PC-3 (cell line): ENCODE measurements at regions not wholly inside any gene's neighbourhood (a gene's known extent, or its start where the extent isn't known, plus 50 kb on each side); places are given as distances from the start of the nearest gene placed in this dataset.
A peak's percentile ranks its signal among the peaks of the same experiment; 100 is the strongest.

Experiments used
- ATAC-seq: fragments of 200-7000 bp; cut with Tn5 transposase; 2 replicates; pipeline ENCODE4 v1.9.1; 2020; ENCODE audit warnings: mild to moderate bottlenecking, moderate library complexity
- BruUV-seq: library from RNA; stranded (reverse); fragments of 400-500 nt; replicated peaks from 2 replicates; lab custom pipeline; 2021; lab: Mats Ljungman, UMichigan
- CTCF ChIA-PET: fragments of 300-600 bp; sonication (Branson Sonifier 250); formaldehyde crosslinking; loops from one replicate; lab custom pipeline; 2022; ENCODE audit warnings: antibody characterized with exemption; lab: Charles Lee
- POLR2A ChIA-PET: fragments of 300-600 bp; sonication (Branson Sonifier 250); formaldehyde crosslinking; loops from one replicate; lab custom pipeline; 2022; ENCODE audit warnings: antibody characterized with exemption; ENCODE audit not compliant: unreplicated experiment; lab: Charles Lee
- DNase-seq: peaks from one replicate; pipeline ENCODE4 v3.0.0-alpha.2; 2015
- H2AFZ ChIP-seq: fragments of 300-600 bp; sonication (generic); 2 replicates; pipeline ENCODE4 v1.6.0; 2016; ENCODE audit warnings: antibody characterized with exemption, low read length
- H3F3A ChIP-seq: fragments of 300-600 bp; sonication (generic); one replicate; pipeline ENCODE4 v1.6.0; 2017; ENCODE audit warnings: antibody characterized with exemption, low read length, control low read depth, mild to moderate bottlenecking; ENCODE audit not compliant: unreplicated experiment
- H3K27ac ChIP-seq: fragments of 300-600 bp; sonication (generic); 2 replicates; pipeline ENCODE4 v1.5.1; 2016; ENCODE audit warnings: mild to moderate bottlenecking, low read length
- H3K27me3 ChIP-seq: fragments of 300-600 bp; sonication (generic); 2 replicates; pipeline ENCODE4 v1.6.1; 2016; ENCODE audit warnings: low read length, mixed read lengths
- H3K36me3 ChIP-seq: fragments of 300-600 bp; sonication (generic); 2 replicates; pipeline ENCODE4 v1.6.1; 2016; ENCODE audit warnings: low read depth, mixed run types, low read length, mixed read lengths
- H3K4me1 ChIP-seq: fragments of 300-600 bp; sonication (generic); 2 replicates; pipeline ENCODE4 v1.5.1; 2016; ENCODE audit warnings: low read length; ENCODE audit not compliant: insufficient read depth
- H3K4me2 ChIP-seq: fragments of 300-600 bp; sonication (generic); 2 replicates; pipeline ENCODE4 v1.6.0; 2016; ENCODE audit warnings: low read length
- H3K4me3 ChIP-seq: fragments of 300-600 bp; sonication (generic); 2 replicates; pipeline ENCODE4 v1.5.1; 2016; ENCODE audit warnings: mild to moderate bottlenecking, low read length, mixed read lengths
- H3K79me2 ChIP-seq: fragments of 300-600 bp; sonication (generic); 2 replicates; pipeline ENCODE4 v1.6.1; 2017; ENCODE audit warnings: low read length, mixed read lengths
- H3K9ac ChIP-seq: fragments of 300-600 bp; sonication (generic); 2 replicates; pipeline ENCODE4 v1.6.0; 2016; ENCODE audit warnings: mild to moderate bottlenecking, low read length
- H3K9me2 ChIP-seq: fragments of 300-600 bp; sonication (generic); replicated peaks from 2 replicates; pipeline ENCODE4 v1.6.1; 2016; ENCODE audit warnings: mixed run types, low read length, mixed read lengths
- H3K9me3 ChIP-seq: fragments of 300-600 bp; sonication (generic); 2 replicates; pipeline ENCODE4 v1.6.1; 2016; ENCODE audit warnings: low read length, mixed read lengths
- H4K20me1 ChIP-seq: fragments of 300-600 bp; sonication (generic); 2 replicates; pipeline ENCODE4 v1.6.1; 2016; ENCODE audit warnings: low read length, mixed read lengths
- EZH2 ChIP-seq: fragments of 300-600 bp; sonication (generic); IDR thresholded peaks from one replicate; pipeline ENCODE4 v1.6.1; 2017; ENCODE audit warnings: antibody characterized with exemption, mild to moderate bottlenecking, low read length; ENCODE audit not compliant: unreplicated experiment
- EZH2phosphoT487 ChIP-seq: fragments of 300-600 bp; sonication (generic); IDR thresholded peaks from 2 replicates; pipeline ENCODE4 v1.6.1; 2018; ENCODE audit warnings: mild to moderate bottlenecking, antibody characterized with exemption, low read length, borderline replicate concordance
- intact Hi-C: fragments of 100-400 bp; cut with micrococcal nuclease; formaldehyde crosslinking; loops from 2 replicates; pipeline ENCODE4 v1.9.0; 2023
- TF ChIP-seq, protein P1 (sequence below): fragments of 300-600 bp; sonication (generic); conservative IDR thresholded peaks from 2 replicates; pipeline ENCODE4 v1.5.1; 2017; ENCODE audit warnings: antibody characterized with exemption, low read depth, mild to moderate bottlenecking, low read length

DNA sequence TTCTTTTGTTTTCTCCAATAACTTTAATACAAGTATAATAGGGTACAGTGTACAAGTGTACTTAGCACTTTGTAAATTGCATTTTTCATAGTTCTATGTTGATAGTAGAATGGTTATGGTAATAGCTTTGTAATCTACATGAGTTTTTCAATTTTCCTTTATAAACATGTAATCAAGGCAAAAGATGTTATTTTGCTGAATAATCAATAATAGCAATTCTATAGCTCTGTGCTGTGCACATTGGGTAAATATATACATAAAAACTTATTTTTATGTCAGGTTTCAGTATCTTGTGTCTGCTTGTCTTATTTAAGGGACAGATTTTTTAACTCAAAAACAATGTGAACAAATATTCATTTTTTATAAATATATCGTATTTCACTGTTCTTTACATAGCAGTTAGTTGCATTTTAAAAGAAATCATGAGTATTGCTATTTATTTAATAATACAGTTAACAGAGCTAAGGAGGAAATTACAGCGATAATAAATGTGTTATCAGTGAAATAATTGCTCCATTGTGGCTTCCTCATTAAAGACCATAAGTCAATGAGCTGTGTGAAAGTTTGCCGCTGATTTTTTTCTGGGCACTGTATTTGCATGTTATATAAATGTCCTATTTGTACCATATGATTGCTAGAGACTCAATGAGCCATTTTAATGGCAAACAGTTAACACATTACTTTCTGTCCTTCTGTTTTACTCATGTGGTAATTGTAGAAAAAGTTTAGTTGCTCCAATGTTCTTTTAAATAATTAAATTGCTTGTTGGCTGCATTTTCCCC is 214.6 kb upstream of the STAC start:
- intact Hi-C loops: loop anchor here (1.0 to 2.0 kb wide), 3 partner anchors 10 to 41 kb away; no protein-coding TSS in a partner anchor
- BruUV-seq: no TSS peak

DNA sequence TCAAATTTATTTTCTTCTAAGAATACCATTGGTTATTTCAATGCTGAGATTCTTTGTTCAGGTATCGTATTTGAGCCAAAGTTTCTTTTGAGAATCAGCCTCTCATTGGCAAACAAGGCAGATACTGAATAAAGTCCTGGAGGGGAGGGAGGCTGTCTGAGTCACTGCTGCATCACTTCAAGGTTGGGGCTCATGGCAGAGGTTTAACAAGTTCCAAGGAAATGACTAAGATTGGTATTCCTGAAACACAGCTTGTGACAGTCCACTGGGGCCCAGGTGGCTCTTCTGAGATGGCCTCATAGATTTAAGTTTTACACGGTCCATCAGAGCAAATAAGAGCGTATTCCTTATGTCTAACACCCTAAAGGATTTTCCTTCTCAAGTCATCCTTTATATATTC is 213.8 kb upstream of the STAC start:
- Histone ChIP-seq H2AFZ (peak overlapping the region; percentile 41; the same call in 1 of the 2 replicates), H3K4me1 (peaks cover 21% of the 10 kb centered on the region), H3F3A (no peaks in the 10 kb centered on the region), H3K79me2 (no peaks in the 10 kb centered on the region), H3K9ac (peak overlapping the region; percentile 27), H4K20me1 (no peaks in the 10 kb centered on the region), H3K9me2 (no peaks in the 10 kb centered on the region), H3K27ac (peak overlapping the region; percentile 79), H3K27me3 (no peaks in the 10 kb centered on the region), H3K4me2 (peak overlapping the region; percentile 71), H3K4me3 (peak overlapping the region; percentile 35), H3K9me3 (no peaks in the 10 kb centered on the region), H3K36me3 (no peaks in the 10 kb centered on the region)
- ChIA-PET POLR2A (no interaction called here), CTCF (no interaction called here)
- TF ChIP-seq EZH2phosphoT487 (no peak), EZH2 (no peak)
- TF ChIP-seq, protein P1, sequence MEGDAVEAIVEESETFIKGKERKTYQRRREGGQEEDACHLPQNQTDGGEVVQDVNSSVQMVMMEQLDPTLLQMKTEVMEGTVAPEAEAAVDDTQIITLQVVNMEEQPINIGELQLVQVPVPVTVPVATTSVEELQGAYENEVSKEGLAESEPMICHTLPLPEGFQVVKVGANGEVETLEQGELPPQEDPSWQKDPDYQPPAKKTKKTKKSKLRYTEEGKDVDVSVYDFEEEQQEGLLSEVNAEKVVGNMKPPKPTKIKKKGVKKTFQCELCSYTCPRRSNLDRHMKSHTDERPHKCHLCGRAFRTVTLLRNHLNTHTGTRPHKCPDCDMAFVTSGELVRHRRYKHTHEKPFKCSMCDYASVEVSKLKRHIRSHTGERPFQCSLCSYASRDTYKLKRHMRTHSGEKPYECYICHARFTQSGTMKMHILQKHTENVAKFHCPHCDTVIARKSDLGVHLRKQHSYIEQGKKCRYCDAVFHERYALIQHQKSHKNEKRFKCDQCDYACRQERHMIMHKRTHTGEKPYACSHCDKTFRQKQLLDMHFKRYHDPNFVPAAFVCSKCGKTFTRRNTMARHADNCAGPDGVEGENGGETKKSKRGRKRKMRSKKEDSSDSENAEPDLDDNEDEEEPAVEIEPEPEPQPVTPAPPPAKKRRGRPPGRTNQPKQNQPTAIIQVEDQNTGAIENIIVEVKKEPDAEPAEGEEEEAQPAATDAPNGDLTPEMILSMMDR: no peak
- DNase-seq (peak; percentile 97), ATAC-seq (peak; percentile 99)
- intact Hi-C loops: loop anchor here (1.0 to 2.0 kb wide), 3 partner anchors 11 to 42 kb away; no protein-coding TSS in a partner anchor
- BruUV-seq: no TSS peak

More for the DNA sequence above, 214.6 kb upstream of the STAC start:
- POLR2A ChIA-PET: interaction anchor here (0.6 kb wide), 1 partner anchor 28 kb away, joined by 3 read pairs; no protein-coding TSS in a partner anchor
- no peaks in the 10 kb centered on the region for H3K79me2 ChIP-seq
- peak overlapping the region; percentile 35 for H3K4me3 ChIP-seq
- peaks cover 21% of the 10 kb centered on the region for H3K4me1 ChIP-seq
- peak overlapping the region; percentile 79 for H3K27ac ChIP-seq
- ATAC-seq (peak; percentile 24), DNase-seq (no peak)
- TF ChIP-seq, protein P1: no peak
- TF ChIP-seq EZH2: no peak
- no peak for TF ChIP-seq EZH2phosphoT487
- no peaks in the 10 kb centered on the region for H3K9me3 ChIP-seq
- H3K9ac ChIP-seq: peak overlapping the region; percentile 27
- no peaks in the 10 kb centered on the region for H3K27me3 ChIP-seq
- CTCF ChIA-PET: interaction anchor here (0.6 kb wide), 1 partner anchor 14 kb away, joined by 8 read pairs; no protein-coding TSS in a partner anchor
- no peaks in the 10 kb centered on the region for H3K36me3 ChIP-seq
- H3F3A ChIP-seq: no peaks in the 10 kb centered on the region
- no peaks in the 10 kb centered on the region for H3K9me2 ChIP-seq
- peak overlapping the region; percentile 71 for H3K4me2 ChIP-seq
- H4K20me1 ChIP-seq: no peaks in the 10 kb centered on the region
- peak overlapping the region; percentile 41; the same call in 1 of the 2 replicates for H2AFZ ChIP-seq

DNA sequence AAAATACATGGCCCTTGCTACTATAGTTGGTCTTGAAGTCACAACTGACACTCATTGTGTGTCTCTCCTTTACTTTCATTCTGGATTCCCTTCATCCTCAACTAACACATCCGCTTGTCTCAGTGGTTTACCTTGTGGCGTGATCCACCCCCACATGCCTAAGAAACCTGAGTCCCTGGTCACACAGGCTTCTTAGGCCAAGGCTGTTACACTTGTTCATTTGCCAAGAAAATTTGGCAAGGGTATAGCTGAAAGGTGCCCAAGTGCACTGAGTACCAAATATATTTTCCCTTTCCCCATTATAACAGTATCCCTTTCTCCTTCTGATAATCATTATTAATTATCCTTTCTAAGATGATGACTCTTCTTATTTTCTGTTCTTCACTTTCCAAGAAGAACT is 207.6 kb upstream of the STAC start:
- CTCF ChIA-PET: no interaction called here
- no peaks in the 10 kb centered on the region for H3F3A ChIP-seq
- H2AFZ ChIP-seq: no peak overlapping the region
- BruUV-seq: no TSS peak
- H4K20me1 ChIP-seq: no peaks in the 10 kb centered on the region
- no peaks in the 10 kb centered on the region for H3K79me2 ChIP-seq
- TF ChIP-seq, protein P1: no peak
- TF ChIP-seq EZH2phosphoT487: no peak
- no peak for TF ChIP-seq EZH2
- peaks cover 3% of the 10 kb centered on the region for H3K4me1 ChIP-seq
- no peaks in the 10 kb centered on the region for H3K27me3 ChIP-seq
- no peaks in the 10 kb centered on the region for H3K9me3 ChIP-seq
- no peak overlapping the region for H3K4me2 ChIP-seq
- ATAC-seq (no peak), DNase-seq (peak; percentile 55)
- H3K27ac ChIP-seq: no peak overlapping the region
- H3K36me3 ChIP-seq: no peaks in the 10 kb centered on the region
- no peaks in the 10 kb centered on the region for H3K9me2 ChIP-seq
- H3K9ac ChIP-seq: no peak overlapping the region
- intact Hi-C loops: no loop called here
- H3K4me3 ChIP-seq: no peak overlapping the region
- POLR2A ChIA-PET: no interaction called here
